Activated CD8-positive, alpha-beta memory T cell treated with anti-CD3 and anti-CD28 coated beads, Interleukin-2, amount 50 U/mL, for 48 hours (primary cell): ENCODE measurements at regions not wholly inside any gene's neighbourhood (a gene's known extent, or its start where the extent isn't known, plus 50 kb on each side); places are given as distances from the start of the nearest gene placed in this dataset.

Experiments
- DNase-seq: peaks from one replicate; pipeline ENCODE4 v3.0.0-alpha.2; 2020

- no peak for DNase-seq
Observed at GRCh38 chr2:134150760-134151159, 103.1 kb upstream of the MGAT5 start.

GRCh38 chr2:134152045-134153010 lies 101.5 kb upstream of the MGAT5 start:
- no peak for DNase-seq

- DNase-seq = no peak
Observed at GRCh38 chr2:134153294-134153880, 100.5 kb upstream of the MGAT5 start.

- DNase-seq = no peak
Observed at GRCh38 chr2:134154246-134154645, 99.6 kb upstream of the MGAT5 start.

- DNase-seq = no peak
Observed at GRCh38 chr2:134155134-134155533, 98.7 kb upstream of the MGAT5 start.

GRCh38 chr2:134158295-134158694 lies 95.6 kb upstream of the MGAT5 start:
- DNase-seq = no peak

- DNase-seq = no peak
Observed at GRCh38 chr2:134161170-134161547, 92.7 kb upstream of the MGAT5 start.

GRCh38 chr2:134163336-134163735 lies 90.5 kb upstream of the MGAT5 start:
- DNase-seq = no peak

GRCh38 chr2:134164306-134164705 lies 89.6 kb upstream of the MGAT5 start:
- DNase-seq = no peak

GRCh38 chr2:134167015-134167414 lies 86.9 kb upstream of the MGAT5 start:
- no peak for DNase-seq

- DNase-seq = no peak
Observed at GRCh38 chr2:134169788-134170187, 84.1 kb upstream of the MGAT5 start.

- DNase-seq = no peak
Observed at GRCh38 chr2:134170294-134170693, 83.6 kb upstream of the MGAT5 start.

GRCh38 chr2:134170700-134171099 lies 83.2 kb upstream of the MGAT5 start:
- no peak for DNase-seq

GRCh38 chr2:134173338-134174016 lies 80.4 kb upstream of the MGAT5 start:
- DNase-seq = no peak

- DNase-seq = no peak
Observed at GRCh38 chr2:134174711-134175110, 79.2 kb upstream of the MGAT5 start.

GRCh38 chr2:134175834-134176233 lies 78.0 kb upstream of the MGAT5 start:
- DNase-seq = no peak

- no peak for DNase-seq
Observed at GRCh38 chr2:134177351-134177931, 76.4 kb upstream of the MGAT5 start.

- DNase-seq = no peak
Observed at GRCh38 chr2:134178138-134178877, 75.6 kb upstream of the MGAT5 start.

- DNase-seq = no peak
Observed at GRCh38 chr2:134181219-134181618, 72.7 kb upstream of the MGAT5 start.

GRCh38 chr2:134183679-134184078 lies 70.2 kb upstream of the MGAT5 start:
- DNase-seq = no peak

GRCh38 chr2:134185639-134186038 lies 68.2 kb upstream of the MGAT5 start:
- no peak for DNase-seq

- DNase-seq = no peak
Observed at GRCh38 chr2:134189009-134189720, 64.7 kb upstream of the MGAT5 start.
